ENCODE measurements at regions not wholly inside any gene's neighbourhood (a gene's known extent, or its start where the extent isn't known, plus 50 kb on each side); places are given as distances from the start of the nearest gene placed in this dataset.

GRCh38 chr1:203401199-203401877 lies 50.4 kb upstream of the FMOD start:
- Histone ChIP-seq H3K27me3 (ENCODE audit: insufficient read depth, low read depth, severe bottlenecking) (no peaks in the 10 kb centered on the region), H3K9me3 (ENCODE audit: severe bottlenecking) (no peaks in the 10 kb centered on the region), H3K4me3 (ENCODE audit: low read depth, low read length) (no peak overlapping the region), H3K36me3 (no peaks in the 10 kb centered on the region), H3K27ac (no peak overlapping the region)
- no peak for DNase-seq
- no peak for TF ChIP-seq CTCF (IDR thresholded peaks at IDR 0.05; ENCODE audit: low read depth, low read length)

DNA sequence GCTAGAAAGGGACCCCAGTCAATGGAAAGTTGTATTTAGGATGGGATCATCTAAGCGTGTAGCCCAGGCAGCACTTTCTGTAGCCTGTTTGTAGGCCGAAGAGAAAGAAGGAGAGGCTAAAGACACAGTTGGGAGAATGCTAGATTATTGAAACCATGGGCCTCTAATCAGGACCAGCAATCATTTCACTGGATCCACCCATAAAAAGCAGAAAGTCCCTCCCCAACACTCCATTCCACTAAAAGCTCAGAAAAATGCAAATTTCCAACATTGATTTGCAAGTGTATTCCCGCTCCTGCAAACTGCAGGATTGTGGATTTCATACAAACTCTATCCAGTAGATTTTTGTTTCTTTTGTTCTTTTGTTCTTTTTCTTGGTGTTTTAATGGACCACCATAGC lies 51.2 kb upstream of the FMOD start:
- no peaks in the 10 kb centered on the region for H3K9me3 ChIP-seq (ENCODE audit: severe bottlenecking)
- H3K27ac ChIP-seq: no peak overlapping the region
- TF ChIP-seq CTCF (IDR thresholded peaks at IDR 0.05; ENCODE audit: low read depth, low read length): no peak
- no peak overlapping the region for H3K4me3 ChIP-seq (ENCODE audit: low read depth, low read length)
- no peaks in the 10 kb centered on the region for H3K27me3 ChIP-seq (ENCODE audit: insufficient read depth, low read depth, severe bottlenecking)
- no peaks in the 10 kb centered on the region for H3K36me3 ChIP-seq
- no peak for DNase-seq

DNA sequence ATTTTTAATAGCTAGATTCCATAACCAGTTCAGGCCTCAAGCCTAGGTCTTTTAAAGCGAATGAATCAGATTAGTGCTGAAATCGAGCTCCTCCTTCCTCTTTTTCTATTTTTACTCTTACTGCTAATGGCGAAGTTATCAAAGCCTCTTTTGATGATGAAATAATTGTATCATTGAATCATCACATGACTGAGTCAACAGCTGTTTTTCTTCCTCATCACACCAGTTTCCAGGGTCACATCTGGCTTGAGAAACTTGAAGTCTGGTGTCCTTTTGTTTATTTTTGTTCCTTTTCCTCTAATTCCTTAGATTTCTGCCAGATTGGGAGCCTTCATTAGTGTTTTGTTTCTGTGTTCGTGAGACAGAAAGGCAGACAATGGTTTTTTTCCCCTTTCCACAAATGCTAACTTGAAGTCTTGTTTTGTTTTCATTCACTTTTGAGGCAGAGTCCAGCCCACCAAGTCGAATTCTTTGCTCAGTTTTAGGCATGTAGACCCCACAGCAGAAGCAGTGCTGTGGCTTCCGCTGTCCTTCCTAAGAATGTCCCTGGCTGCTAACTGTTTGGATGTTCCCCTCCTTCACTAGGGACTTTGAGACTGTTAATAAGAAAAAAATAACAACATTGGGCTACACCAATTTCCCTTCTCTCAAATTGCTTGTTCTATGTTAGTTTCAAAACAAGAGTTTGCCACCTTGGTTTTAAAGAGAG lies 51.9 kb upstream of the FMOD start:
- Histone ChIP-seq H3K27me3 (ENCODE audit: insufficient read depth, low read depth, severe bottlenecking) (no peaks in the 10 kb centered on the region), H3K27ac (no peak overlapping the region), H3K4me3 (ENCODE audit: low read depth, low read length) (no peak overlapping the region), H3K9me3 (ENCODE audit: severe bottlenecking) (no peaks in the 10 kb centered on the region), H3K36me3 (no peaks in the 10 kb centered on the region)
- no peak for TF ChIP-seq CTCF (IDR thresholded peaks at IDR 0.05; ENCODE audit: low read depth, low read length)
- no peak for DNase-seq

- no peak overlapping the region for H3K27ac ChIP-seq
- H3K4me3 ChIP-seq (ENCODE audit: low read depth, low read length): no peak overlapping the region
- H3K27me3 ChIP-seq (ENCODE audit: insufficient read depth, low read depth, severe bottlenecking): no peaks in the 10 kb centered on the region
- no peaks in the 10 kb centered on the region for H3K36me3 ChIP-seq
- DNase-seq: no peak
- H3K9me3 ChIP-seq (ENCODE audit: severe bottlenecking): no peaks in the 10 kb centered on the region
- no peak for TF ChIP-seq CTCF (IDR thresholded peaks at IDR 0.05; ENCODE audit: low read depth, low read length)
Measured at GRCh38 chr1:203403586-203403985, 52.7 kb upstream of the FMOD start.

GRCh38 chr1:203404546-203404945 lies 53.6 kb upstream of the FMOD start:
- Histone ChIP-seq H3K36me3 (no peaks in the 10 kb centered on the region), H3K27ac (no peak overlapping the region), H3K4me3 (ENCODE audit: low read depth, low read length) (no peak overlapping the region), H3K9me3 (ENCODE audit: severe bottlenecking) (no peaks in the 10 kb centered on the region), H3K27me3 (ENCODE audit: insufficient read depth, low read depth, severe bottlenecking) (no peaks in the 10 kb centered on the region)
- no peak for DNase-seq
- TF ChIP-seq CTCF (IDR thresholded peaks at IDR 0.05; ENCODE audit: low read depth, low read length): no peak

All from WERI-Rb-1 (cell line).